H1 (cell line): ENCODE measurements at regions not wholly inside any gene's neighbourhood (a gene's known extent, or its start where the extent isn't known, plus 50 kb on each side); places are given as distances from the start of the nearest gene placed in this dataset.

ENCODE experiments used
- CTCF ChIA-PET: fragments of 300-600 bp; sonication (Branson Sonifier 250); formaldehyde crosslinking; loops from one replicate; lab custom pipeline; 2021; ENCODE audit not compliant: partially characterized antibody; lab: Charles Lee
- POLR2A ChIA-PET: fragments of 300-600 bp; sonication (Branson Sonifier 250); formaldehyde crosslinking; loops from one replicate; lab custom pipeline; 2021; ENCODE audit warnings: inconsistent platforms; ENCODE audit not compliant: partially characterized antibody; lab: Charles Lee
- DNase-seq, 2 experiments: peaks; one replicate each; pipeline versions ENCODE4 v3.0.0 to v3.0.0-alpha.2; 2010 to 2022; ENCODE audit warnings: low spot score in 2 of 2, low read depth in 1 of 2, mixed read lengths in 1 of 2
- FAIRE-seq: peaks from 2 replicates; lab custom pipeline; 2011; peaks lifted over from hg19 to GRCh38; lab: Jason Lieb, UNC
- H2AFZ ChIP-seq: 2 replicates; pipeline ENCODE4 v1.8.1; 2012; ENCODE audit warnings: low read length, inconsistent platforms
- H2AK5ac ChIP-seq: 2 replicates; pipeline ENCODE4 v1.6.1; 2013; ENCODE audit warnings: low read depth, low read length
- H2BK120ac ChIP-seq: replicated peaks from 2 replicates; pipeline ENCODE3; 2013; ENCODE audit warnings: low read depth, low read length, inconsistent platforms
- H2BK12ac ChIP-seq: 2 replicates; pipeline ENCODE4 v1.6.1; 2013; ENCODE audit warnings: low read depth, low read length
- H2BK15ac ChIP-seq: 2 replicates; pipeline ENCODE4 v1.6.1; 2013; ENCODE audit warnings: low read length
- H2BK20ac ChIP-seq: 2 replicates; pipeline ENCODE4 v1.6.1; 2013; ENCODE audit warnings: low read length
- H2BK5ac ChIP-seq: 2 replicates; pipeline ENCODE4 v1.6.1; 2013; ENCODE audit warnings: low read depth, low read length
- H3K14ac ChIP-seq: 2 replicates; pipeline ENCODE4 v1.6.1; 2013; ENCODE audit warnings: inconsistent platforms; ENCODE audit not compliant: insufficient read length
- H3K18ac ChIP-seq: 2 replicates; pipeline ENCODE4 v1.6.1; 2013; ENCODE audit warnings: low read length; ENCODE audit errors: extremely low read depth
- H3K23ac ChIP-seq: 2 replicates; pipeline ENCODE4 v1.6.1; 2013; ENCODE audit warnings: inconsistent platforms; ENCODE audit not compliant: insufficient read length
- H3K23me2 ChIP-seq: 2 replicates; pipeline ENCODE4 v1.6.1; 2013; ENCODE audit warnings: low read depth, low read length
- H3K27ac ChIP-seq: 2 replicates; pipeline ENCODE4 v1.6.1; 2011; ENCODE audit warnings: low read depth, low read length, inconsistent platforms
- H3K27me3 ChIP-seq, 4 experiments: replicated peaks in 1 of 4; 1 replicate in 1 of 4; 2 replicates in 3 of 4; pipeline versions ENCODE4 v1.6.1 to v1.8.1; 2011 to 2013; ENCODE audit warnings: low read length in 3 of 4, mild to moderate bottlenecking in 3 of 4, inconsistent platforms in 2 of 4, mixed read lengths in 2 of 4, moderate library complexity in 1 of 4; ENCODE audit not compliant: control insufficient read depth in 3 of 4, insufficient read depth in 3 of 4; ENCODE audit errors: extremely low read depth in 1 of 4
- H3K36me3 ChIP-seq, 4 experiments: 2 replicates each; pipeline versions ENCODE4 v1.6.1 to v1.8.1; 2011 to 2013; ENCODE audit warnings: mild to moderate bottlenecking in 4 of 4, low read length in 3 of 4, moderate library complexity in 2 of 4, control low read depth in 1 of 4, inconsistent platforms in 1 of 4; ENCODE audit not compliant: insufficient read depth in 4 of 4, control insufficient read depth in 2 of 4
- H3K4ac ChIP-seq: replicated peaks from 2 replicates; pipeline ENCODE3; 2013; ENCODE audit warnings: low read length, low read depth, mixed read lengths, inconsistent platforms; ENCODE audit not compliant: insufficient read length
- H3K4me1 ChIP-seq, 4 experiments: replicated peaks in 1 of 4; 1 replicate in 1 of 4; 2 replicates in 3 of 4; pipeline versions ENCODE4 v1.6.1 to v1.8.1; 2011 to 2013; ENCODE audit warnings: low read length in 3 of 4, inconsistent platforms in 2 of 4, mixed read lengths in 1 of 4; ENCODE audit not compliant: insufficient read depth in 4 of 4, control insufficient read depth in 3 of 4
- H3K4me2 ChIP-seq, 2 experiments: 2 replicates each; pipeline versions ENCODE4 v1.6.1 to v1.8.1; 2011 to 2013; ENCODE audit warnings: low read depth in 2 of 2, low read length in 2 of 2, control low read depth in 1 of 2, inconsistent platforms in 1 of 2, mild to moderate bottlenecking in 1 of 2; ENCODE audit not compliant: insufficient read depth in 1 of 2
- H3K4me3 ChIP-seq, 4 experiments: fragments of 200-600, 300-600 bp in 1 of 4; sonication (generic), shearing (Covaris generic), sonication (Bioruptor Twin) in 1 of 4; 2 replicates each; pipeline versions ENCODE4 v1.5.1 to v1.8.1; 2011 to 2016; ENCODE audit warnings: low read length in 4 of 4, low read depth in 3 of 4, control low read depth in 2 of 4, inconsistent platforms in 2 of 4, mild to moderate bottlenecking in 2 of 4, mixed read lengths in 1 of 4, moderate library complexity in 1 of 4; ENCODE audit not compliant: insufficient read depth in 2 of 4; ENCODE audit errors: extremely low read depth in 1 of 4
- H3K56ac ChIP-seq: replicated peaks from 2 replicates; pipeline ENCODE3; 2013; ENCODE audit warnings: low read depth, mild to moderate bottlenecking, mixed read lengths, low read length, inconsistent platforms; ENCODE audit not compliant: insufficient read length
- H3K79me1 ChIP-seq: 2 replicates; pipeline ENCODE4 v1.6.1; 2013; ENCODE audit warnings: low read depth, low read length, control low read depth
- H3K79me2 ChIP-seq, 2 experiments: 2 replicates each; pipeline versions ENCODE4 v1.6.1 to v1.8.1; 2012 to 2013; ENCODE audit warnings: low read length in 2 of 2, mild to moderate bottlenecking in 2 of 2, inconsistent platforms in 1 of 2; ENCODE audit not compliant: insufficient read depth in 2 of 2, control insufficient read depth in 1 of 2
- H3K9ac ChIP-seq, 4 experiments: replicated peaks in 1 of 4; 1 replicate in 1 of 4; 2 replicates in 3 of 4; pipeline versions ENCODE4 v1.6.1 to v1.8.1; 2011 to 2013; ENCODE audit warnings: low read depth in 3 of 4, low read length in 3 of 4, control low read depth in 2 of 4, mild to moderate bottlenecking in 2 of 4, moderate library complexity in 2 of 4, inconsistent platforms in 1 of 4; ENCODE audit errors: extremely low read depth in 1 of 4
- H3K9me3 ChIP-seq, 2 experiments: 2 replicates each; pipeline versions ENCODE4 v1.6.1 to v1.8.1; 2012 to 2013; ENCODE audit warnings: mild to moderate bottlenecking in 2 of 2, moderate library complexity in 2 of 2, control low read depth in 1 of 2, inconsistent platforms in 1 of 2, low read depth in 1 of 2, low read length in 1 of 2, mixed read lengths in 1 of 2; ENCODE audit not compliant: insufficient read depth in 2 of 2
- H4K20me1 ChIP-seq, 2 experiments: replicated peaks in 1 of 2; 2 replicates each; pipeline versions ENCODE3 to v1.8.1; 2011 to 2013; ENCODE audit warnings: inconsistent platforms in 2 of 2, low read length in 2 of 2, mild to moderate bottlenecking in 1 of 2; ENCODE audit not compliant: insufficient read depth in 2 of 2, control insufficient read depth in 1 of 2
- H4K5ac ChIP-seq: 2 replicates; pipeline ENCODE4 v1.6.1; 2013; ENCODE audit warnings: low read length, low read depth, mixed read lengths, inconsistent platforms; ENCODE audit not compliant: insufficient read length
- H4K8ac ChIP-seq: 2 replicates; pipeline ENCODE4 v1.8.0; 2013; ENCODE audit warnings: mild to moderate bottlenecking, moderate library complexity, low read length, inconsistent platforms; ENCODE audit not compliant: insufficient read depth; ENCODE audit errors: extremely low read depth
- H4K91ac ChIP-seq: replicated peaks from 2 replicates; pipeline ENCODE3; 2013; ENCODE audit warnings: low read length, mixed read lengths, inconsistent platforms; ENCODE audit not compliant: insufficient read length
- ATF3 ChIP-seq: IDR thresholded peaks from 2 replicates; pipeline ENCODE4 v1.6.1; 2011; ENCODE audit warnings: low read depth, mild to moderate bottlenecking, low read length; ENCODE audit not compliant: insufficient read depth
- BRCA1 ChIP-seq: IDR thresholded peaks from 2 replicates; pipeline ENCODE4 v1.6.1; 2012; ENCODE audit warnings: low read depth, low read length, improper control_type of control experiment
- CTCF ChIP-seq, 3 experiments: IDR thresholded peaks; 1 replicate in 2 of 3; 2 replicates in 1 of 3; pipeline versions ENCODE4 v1.5.1 to v1.6.1; 2011; ENCODE audit warnings: low read length in 3 of 3, mild to moderate bottlenecking in 3 of 3, inconsistent platforms in 2 of 3, low read depth in 1 of 3, moderate library complexity in 1 of 3; ENCODE audit not compliant: insufficient read depth in 1 of 3; ENCODE audit errors: control extremely low read depth in 1 of 3
- FOSL1 ChIP-seq: IDR thresholded peaks from 2 replicates; pipeline ENCODE4 v1.6.1; 2011; ENCODE audit warnings: mild to moderate bottlenecking, low read depth, low read length, moderate library complexity; ENCODE audit not compliant: insufficient read depth
- HDAC6 ChIP-seq: IDR thresholded peaks from one replicate; pipeline ENCODE4 v1.7.1; 2012; ENCODE audit warnings: low read depth, mild to moderate bottlenecking, inconsistent platforms, low read length, moderate library complexity
- KDM1A ChIP-seq: fragments of 200-600, 300-600 bp; sonication (generic); IDR thresholded peaks from 2 replicates; pipeline ENCODE4 v1.7.1; 2016; ENCODE audit warnings: mild to moderate bottlenecking, low read length, borderline replicate concordance
- KDM4A ChIP-seq: IDR thresholded peaks from one replicate; pipeline ENCODE4 v1.7.1; 2012; ENCODE audit warnings: low read depth, mild to moderate bottlenecking, moderate library complexity, low read length, inconsistent platforms; ENCODE audit not compliant: severe bottlenecking
- RNF2 ChIP-seq: fragments of 200-900, 300-1000 bp; sonication (generic); IDR thresholded peaks from 2 replicates; pipeline ENCODE4 v1.7.1; 2016; ENCODE audit warnings: borderline replicate concordance, low read depth, mild to moderate bottlenecking, antibody characterized with exemption, low read length; ENCODE audit not compliant: poor library complexity, severe bottlenecking; ENCODE audit errors: missing control alignments
- SIX5 ChIP-seq: IDR thresholded peaks from 2 replicates; pipeline ENCODE4 v1.6.1; 2011; ENCODE audit warnings: mild to moderate bottlenecking, low read depth, low read length
- WGBS, 2 experiments: shearing (Covaris generic) in 1 of 2; methylation state at CpG; one replicate each; pipeline versions ENCODE4 v1.1.6 to v1.1.7; 2013 to 2015; ENCODE audit warnings: low lambda C conversion rate in 2 of 2, mixed read lengths in 2 of 2, inconsistent platforms in 1 of 2, low coverage in 1 of 2, missing lambda C conversion rate in 1 of 2; ENCODE audit not compliant: insufficient replicate concordance in 2 of 2, insufficient coverage in 1 of 2, insufficient read length in 1 of 2; ENCODE audit errors: extremely low coverage in 1 of 2, missing lambda C conversion rate in 1 of 2; 5-methylcytosine and 5-hydroxymethylcytosine counted together

- Histone ChIP-seq H3K56ac (no peak overlapping the region), H3K4ac (no peak overlapping the region), H3K14ac (no peak overlapping the region), H3K36me3 (peaks cover 0 to 4% (median 0%) of the 10 kb centered on the region in 4 experiments; a peak in 2 of 8 replicates), H2AK5ac (no peak overlapping the region), H3K18ac (no peak overlapping the region), H3K27me3 (no peaks in the 10 kb centered on the region), H4K5ac (no peak overlapping the region), H2AFZ (peak overlapping the region; percentile 50; the same call in 1 of the 2 replicates), H3K79me1 (no peaks in the 10 kb centered on the region), H3K4me1 (no peaks in the 10 kb centered on the region), H3K9me3 (peaks cover 0 to 10% of the 10 kb centered on the region in 2 experiments; a peak in 2 of 4 replicates), H3K4me3 (no peak overlapping the region), H2BK120ac (no peak overlapping the region), H3K23ac (no peak overlapping the region), H3K9ac (no peak overlapping the region), H2BK15ac (no peak overlapping the region), H3K27ac (no peak overlapping the region), H3K79me2 (no peaks in the 10 kb centered on the region), H4K8ac (no peak overlapping the region), H2BK12ac (no peak overlapping the region), H3K23me2 (no peaks in the 10 kb centered on the region), H2BK5ac (no peak overlapping the region), H4K20me1 (no peaks in the 10 kb centered on the region), H3K4me2 (no peak overlapping the region), H2BK20ac (no peak overlapping the region), H4K91ac (no peak overlapping the region)
- DNase-seq, result no peak
- ChIA-PET POLR2A (no interaction called here), CTCF (no interaction called here)
- 78% methylated on average over 3 of the region's 3 CpGs; no CpG with 5 or more reads in 1 of the 2 experiments for WGBS, 2 experiments
- FAIRE-seq, result no peak
- TF ChIP-seq BRCA1 (no peak), CTCF (IDR thresholded peaks at IDR 0.05; ENCODE audit: control extremely low read depth in 1 of 3, insufficient read depth in 1 of 3, low read depth in 1 of 3, low read length in 3 of 3) (no peak), ATF3 (no peak), RNF2 (no peak), KDM1A (no peak), SIX5 (no peak), FOSL1 (no peak), HDAC6 (no peak), KDM4A (no peak)
Observed at GRCh38 chr11:41784513-41785335, 325.3 kb upstream of the LRRC4C start.
